D721Med (cell line): ENCODE measurements at regions not wholly inside any gene's neighbourhood (a gene's known extent, or its start where the extent isn't known, plus 50 kb on each side); places are given as distances from the start of the nearest gene placed in this dataset.

Source experiments
- DNase-seq: peaks from one replicate; pipeline ENCODE4 v3.0.0; 2011; ENCODE audit warnings: low spot score; ENCODE audit not compliant: insufficient read length
- FAIRE-seq: peaks from 2 replicates; lab custom pipeline; 2011; peaks lifted over from hg19 to GRCh38; lab: Jason Lieb, UNC
- TF ChIP-seq, protein P1 (sequence below): IDR thresholded peaks from 2 replicates; pipeline ENCODE4 v1.5.1; 2012; ENCODE audit warnings: mild to moderate bottlenecking, control low read depth; ENCODE audit not compliant: insufficient read depth; ENCODE audit errors: missing control alignments

DNA sequence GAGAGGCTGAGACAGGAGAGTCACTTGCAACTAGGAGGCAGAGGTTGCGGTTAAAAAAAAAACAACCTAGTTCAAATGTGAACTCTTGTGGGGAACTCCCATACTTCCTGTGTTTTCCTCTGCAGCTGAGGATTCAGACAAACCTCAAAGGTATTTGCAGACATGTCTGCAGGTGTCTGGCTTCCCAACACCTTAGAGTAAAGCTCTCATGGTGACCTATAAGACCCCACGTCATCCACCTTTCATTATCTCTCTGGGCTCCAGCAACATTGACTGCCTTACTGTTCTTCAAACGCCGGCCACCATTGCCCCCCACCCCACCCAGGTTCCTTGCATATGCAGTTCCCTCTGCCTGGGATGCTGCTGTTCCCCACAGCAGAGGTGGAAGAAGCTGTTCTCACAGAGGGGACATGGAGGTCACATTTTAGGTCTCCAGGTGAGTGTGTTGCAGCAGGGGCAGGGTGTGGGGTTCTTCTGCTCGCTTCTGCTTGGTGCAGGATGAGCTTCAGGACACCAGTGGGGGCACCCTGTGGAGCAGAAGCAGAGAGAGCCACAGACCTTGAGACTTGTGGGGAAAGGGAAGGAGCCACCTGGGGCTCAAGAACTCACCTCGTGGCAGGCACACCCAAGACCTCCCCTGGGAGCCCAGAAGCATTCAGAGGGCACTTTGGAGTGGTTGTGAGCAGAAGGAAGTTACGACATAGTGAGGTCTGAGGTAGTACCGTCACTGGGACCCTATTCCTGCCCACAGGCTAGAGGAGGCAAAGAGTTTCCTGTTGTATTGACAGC, 203.2 kb downstream of the CSNK2A3 start:
- FAIRE-seq, result no peak
- TF ChIP-seq, protein P1, sequence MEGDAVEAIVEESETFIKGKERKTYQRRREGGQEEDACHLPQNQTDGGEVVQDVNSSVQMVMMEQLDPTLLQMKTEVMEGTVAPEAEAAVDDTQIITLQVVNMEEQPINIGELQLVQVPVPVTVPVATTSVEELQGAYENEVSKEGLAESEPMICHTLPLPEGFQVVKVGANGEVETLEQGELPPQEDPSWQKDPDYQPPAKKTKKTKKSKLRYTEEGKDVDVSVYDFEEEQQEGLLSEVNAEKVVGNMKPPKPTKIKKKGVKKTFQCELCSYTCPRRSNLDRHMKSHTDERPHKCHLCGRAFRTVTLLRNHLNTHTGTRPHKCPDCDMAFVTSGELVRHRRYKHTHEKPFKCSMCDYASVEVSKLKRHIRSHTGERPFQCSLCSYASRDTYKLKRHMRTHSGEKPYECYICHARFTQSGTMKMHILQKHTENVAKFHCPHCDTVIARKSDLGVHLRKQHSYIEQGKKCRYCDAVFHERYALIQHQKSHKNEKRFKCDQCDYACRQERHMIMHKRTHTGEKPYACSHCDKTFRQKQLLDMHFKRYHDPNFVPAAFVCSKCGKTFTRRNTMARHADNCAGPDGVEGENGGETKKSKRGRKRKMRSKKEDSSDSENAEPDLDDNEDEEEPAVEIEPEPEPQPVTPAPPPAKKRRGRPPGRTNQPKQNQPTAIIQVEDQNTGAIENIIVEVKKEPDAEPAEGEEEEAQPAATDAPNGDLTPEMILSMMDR, result no peak

DNA sequence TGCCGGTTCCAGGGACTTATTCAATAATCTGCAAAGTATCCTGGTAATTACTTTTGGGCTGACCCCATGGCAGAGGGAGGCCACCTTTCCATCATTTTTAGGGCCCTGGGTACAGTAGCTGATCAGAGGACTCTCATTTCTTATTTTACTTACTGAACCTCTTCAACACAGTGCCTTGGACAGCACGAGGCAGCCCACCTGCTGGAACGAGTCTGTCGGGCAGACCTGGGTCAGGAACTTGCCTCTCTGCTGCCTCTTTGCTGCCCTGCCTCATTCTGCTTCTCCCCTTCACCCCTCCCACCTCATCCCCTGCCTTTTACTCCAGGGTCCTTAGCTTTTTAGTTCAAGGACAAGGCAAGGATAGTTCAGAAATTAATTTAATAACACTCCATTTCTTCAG, 204.5 kb downstream of the CSNK2A3 start:
- FAIRE-seq, result no peak
- TF ChIP-seq, protein P1, result no peak
- DNase-seq, result no peak

More for the DNA sequence above, 203.2 kb downstream of the CSNK2A3 start:
- DNase-seq, result no peak

DNA sequence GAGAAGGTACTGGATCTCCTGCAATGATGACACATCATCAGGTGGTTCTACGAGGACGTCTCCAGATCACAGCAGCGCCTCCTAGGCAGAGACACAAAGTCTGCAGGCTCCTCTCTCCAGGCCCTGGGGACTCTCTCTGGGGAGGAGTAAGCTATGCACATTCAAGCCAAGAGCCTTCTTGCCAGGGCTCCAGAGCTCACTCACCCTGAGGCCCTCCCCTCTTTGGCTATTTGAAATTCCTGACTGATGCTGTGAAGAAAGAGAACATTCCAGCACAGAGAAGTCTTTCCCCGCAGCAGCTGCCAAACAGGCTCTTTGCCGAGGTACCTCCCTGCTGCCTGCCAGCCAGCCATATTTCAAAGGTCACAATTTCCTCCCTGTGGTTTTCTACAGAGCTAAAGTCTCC, 204.9 kb downstream of the CSNK2A3 start:
- no peak for DNase-seq
- no peak for FAIRE-seq
- TF ChIP-seq, protein P1, result no peak

DNA sequence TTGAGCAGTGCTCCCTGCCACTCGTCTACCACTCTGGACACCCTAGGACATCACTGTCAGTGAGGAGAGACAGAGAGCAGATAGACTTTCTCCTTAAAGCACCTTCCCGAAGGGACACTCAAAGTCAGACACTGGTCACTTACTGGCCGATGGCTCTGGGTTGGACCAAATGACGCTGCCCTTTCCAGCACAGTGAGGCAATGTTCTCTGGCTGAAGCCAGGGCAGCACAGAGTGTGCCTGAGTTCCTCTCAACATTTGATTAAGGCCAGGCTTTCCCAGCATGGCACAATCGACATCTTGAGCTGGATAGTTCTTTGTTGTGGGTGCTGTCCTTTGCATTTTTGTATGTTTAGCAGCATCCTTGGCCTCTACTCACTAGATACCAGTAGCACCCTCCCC, 206.2 kb downstream of the CSNK2A3 start:
- no peak for DNase-seq
- TF ChIP-seq, protein P1, result no peak
- FAIRE-seq, result no peak

DNA sequence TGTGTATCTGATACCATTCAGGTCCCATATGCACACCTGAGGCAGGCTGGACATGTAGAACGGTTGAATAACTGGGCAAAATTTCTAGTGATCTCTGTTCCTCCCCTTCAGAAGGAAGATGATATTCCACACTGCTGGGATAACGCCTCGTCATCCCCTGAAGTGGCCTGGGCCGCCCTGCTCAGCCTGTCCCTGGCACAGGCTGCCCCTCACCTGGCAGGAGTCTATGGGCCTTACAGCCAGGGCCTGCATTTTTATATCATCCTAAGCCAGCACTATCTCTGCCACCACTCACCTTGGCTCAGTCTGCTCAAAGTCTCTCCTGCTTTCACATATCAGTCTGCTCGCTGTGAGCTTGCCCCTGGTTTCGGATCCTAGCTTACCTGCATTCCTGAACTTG, 209.2 kb downstream of the CSNK2A3 start:
- no peak for DNase-seq
- TF ChIP-seq, protein P1, result no peak
- FAIRE-seq, result no peak

DNA sequence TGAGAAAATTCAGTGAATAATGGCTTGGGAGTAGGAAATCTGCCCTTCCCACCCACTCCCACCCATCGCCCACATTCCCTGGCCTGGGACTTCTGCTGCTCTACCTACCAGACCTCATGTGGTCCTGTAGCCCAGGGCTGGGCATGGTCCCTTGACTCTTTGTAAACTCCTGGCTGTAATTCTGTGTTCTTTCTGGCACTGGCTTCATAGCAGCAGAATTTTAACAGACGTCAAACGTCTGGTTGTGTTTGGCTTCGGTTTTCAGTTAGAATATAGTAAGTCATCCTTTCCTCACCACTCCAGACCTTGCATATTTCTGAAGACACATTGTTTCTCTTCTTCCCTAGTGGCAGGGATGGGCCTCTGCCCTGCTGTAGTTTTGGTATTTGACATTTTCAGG, 210.6 kb downstream of the CSNK2A3 start:
- TF ChIP-seq, protein P1, result no peak
- no peak for DNase-seq
- no peak for FAIRE-seq

DNA sequence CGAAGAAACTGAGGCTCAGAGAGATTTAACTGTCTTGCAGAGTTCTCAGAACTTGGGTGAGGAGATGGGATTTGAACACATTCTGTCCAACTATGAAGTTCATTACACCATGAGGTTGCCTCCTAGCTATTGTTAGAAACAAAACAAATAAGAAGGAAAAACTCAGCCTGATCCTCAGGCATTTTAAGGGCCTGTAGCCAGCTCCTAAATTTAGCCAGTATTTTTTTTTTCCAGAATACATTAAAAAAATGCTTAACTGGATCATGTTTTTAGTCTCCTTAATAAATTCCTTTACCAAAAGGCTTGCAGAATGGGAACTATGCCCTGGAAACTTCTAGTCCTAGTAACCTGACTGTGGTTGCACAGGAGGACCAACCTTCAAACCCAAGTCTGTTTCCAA, 212.0 kb downstream of the CSNK2A3 start:
- FAIRE-seq (no peak), DNase-seq (no peak)
- TF ChIP-seq, protein P1, result no peak
